ENCODE measurements at regions not wholly inside any gene's neighbourhood (a gene's known extent, or its start where the extent isn't known, plus 50 kb on each side); places are given as distances from the start of the nearest gene placed in this dataset.
A peak's percentile ranks its signal among the peaks of the same experiment; 100 is the strongest.
"Not testable (repeated sequence)": the region's sequence is repeated elsewhere in the genome, so short reads cannot be mapped to it uniquely, and the experiment has no call there.

GRCh38 chr5:43815497-43815896 lies 212.5 kb downstream of the NNT start:
- TF ChIP-seq CTCF (IDR thresholded peaks at IDR 0.05; ENCODE audit: insufficient read depth, low read length, missing control alignments): no peak
- DNase-seq (ENCODE audit: low read depth, low spot score): no peak
- POLR2A ChIA-PET: no interaction called here
- H3K4me3 ChIP-seq (ENCODE audit: low read depth, low read length): no peak overlapping the region
- CTCF ChIA-PET: no interaction called here

GRCh38 chr5:43804723-43805122 lies 201.7 kb downstream of the NNT start:
- ChIA-PET POLR2A (no interaction called here), CTCF (no interaction called here)
- DNase-seq (ENCODE audit: low read depth, low spot score): no peak
- no peak for TF ChIP-seq CTCF (IDR thresholded peaks at IDR 0.05; ENCODE audit: insufficient read depth, low read length, missing control alignments)
- H3K4me3 ChIP-seq (ENCODE audit: low read depth, low read length): no peak overlapping the region

- no peak for TF ChIP-seq CTCF (IDR thresholded peaks at IDR 0.05; ENCODE audit: insufficient read depth, low read length, missing control alignments)
- ChIA-PET POLR2A (no interaction called here), CTCF (no interaction called here)
- no peak overlapping the region for H3K4me3 ChIP-seq (ENCODE audit: low read depth, low read length)
- no peak for DNase-seq (ENCODE audit: low read depth, low spot score)
These were observed 201.1 kb downstream of the NNT start for GRCh38 chr5:43804041-43804440.

- CTCF ChIA-PET: no interaction called here
- no peak for DNase-seq (ENCODE audit: low read depth, low spot score)
These were observed 199.7 kb downstream of the NNT start for GRCh38 chr5:43802651-43803050.

GRCh38 chr5:43802119-43802518 lies 199.1 kb downstream of the NNT start:
- POLR2A ChIA-PET: no interaction called here
- peak; percentile 1 for DNase-seq (ENCODE audit: low read depth, low spot score)
- CTCF ChIA-PET: no interaction called here
- no peak for TF ChIP-seq CTCF (IDR thresholded peaks at IDR 0.05; ENCODE audit: insufficient read depth, low read length, missing control alignments)
- H3K4me3 ChIP-seq (ENCODE audit: low read depth, low read length): no peak overlapping the region

More at GRCh38 chr5:43802651-43803050, 199.7 kb downstream of the NNT start:
- no peak overlapping the region for H3K4me3 ChIP-seq (ENCODE audit: low read depth, low read length)
- POLR2A ChIA-PET: no interaction called here
- TF ChIP-seq CTCF (IDR thresholded peaks at IDR 0.05; ENCODE audit: insufficient read depth, low read length, missing control alignments): no peak

- ChIA-PET CTCF (no interaction called here), POLR2A (no interaction called here)
- no peak for DNase-seq (ENCODE audit: low read depth, low spot score)
- TF ChIP-seq CTCF (IDR thresholded peaks at IDR 0.05; ENCODE audit: insufficient read depth, low read length, missing control alignments): no peak
- no peak overlapping the region for H3K4me3 ChIP-seq (ENCODE audit: low read depth, low read length)
These were observed 195.8 kb downstream of the NNT start for GRCh38 chr5:43798740-43799139.

GRCh38 chr5:43791880-43792279 lies 188.9 kb downstream of the NNT start:
- POLR2A ChIA-PET; H3K4me3 ChIP-seq (ENCODE audit: low read depth, low read length); DNase-seq (ENCODE audit: low read depth, low spot score); CTCF ChIA-PET: not testable (repeated sequence)
